Middle frontal gyrus (tissue), 1 donor: ENCODE measurements at regions not wholly inside any gene's neighbourhood (a gene's known extent, or its start where the extent isn't known, plus 50 kb on each side); places are given as distances from the start of the nearest gene placed in this dataset.
"Not testable (repeated sequence)": the region's sequence is repeated elsewhere in the genome, so short reads cannot be mapped to it uniquely, and the experiment has no call there.

Experiments used
- DNase-seq: peaks from one replicate; pipeline ENCODE4 v3.0.0-alpha.2; 2015; ENCODE audit warnings: low spot score; ENCODE audit errors: extremely low spot score

DNA sequence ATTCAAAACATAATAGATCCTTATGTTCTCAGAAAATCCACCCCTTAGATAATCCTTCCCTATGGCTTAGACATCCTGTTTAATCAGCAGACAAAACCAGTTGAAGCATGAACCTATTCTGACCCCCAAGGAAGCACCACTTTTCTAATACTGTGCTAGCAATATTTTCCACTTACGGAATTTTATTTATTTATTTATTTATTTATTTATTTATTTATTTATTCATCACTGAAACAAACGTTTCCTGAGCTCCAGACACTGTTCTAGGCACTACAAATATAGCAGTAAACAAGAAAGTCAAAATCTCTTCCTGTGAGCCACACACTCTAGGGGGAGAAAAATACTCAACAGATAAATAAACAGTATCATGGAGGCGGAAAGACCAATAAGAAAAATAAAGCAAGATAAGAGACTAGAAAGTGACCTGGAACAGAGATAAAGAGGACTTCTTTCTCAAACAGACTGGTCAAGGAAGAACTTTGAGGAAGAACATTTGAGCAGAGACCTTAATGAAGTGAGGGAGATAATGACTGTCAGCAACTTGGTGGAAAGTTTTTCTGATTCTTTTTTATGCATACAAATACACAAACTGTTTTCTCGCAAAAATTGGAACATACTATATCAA lies 145.5 kb upstream of the POGK start:
- no peak for DNase-seq

DNA sequence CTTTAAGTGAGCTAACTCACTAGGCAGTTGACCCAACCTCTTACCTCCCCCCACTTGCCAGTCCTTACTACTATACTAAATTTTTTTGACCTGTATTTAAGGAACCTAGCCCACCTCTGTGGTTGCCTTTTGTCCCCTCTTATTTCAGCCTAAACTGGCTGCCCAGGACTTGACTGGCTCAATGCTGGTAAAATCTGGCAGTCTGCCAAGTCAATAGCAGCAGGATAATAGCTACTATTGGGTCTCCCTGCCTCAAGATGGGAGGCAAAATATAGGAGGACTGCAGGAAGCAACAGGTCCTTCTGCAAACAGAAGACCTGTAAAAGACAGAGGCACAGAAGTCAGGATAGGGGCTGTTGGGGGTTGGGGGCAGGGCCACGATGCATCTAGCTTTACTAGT lies 144.2 kb upstream of the POGK start:
- DNase-seq = no peak

GRCh38 chr1:166695834-166696233 lies 143.4 kb upstream of the POGK start:
- not testable (repeated sequence) for DNase-seq

DNA sequence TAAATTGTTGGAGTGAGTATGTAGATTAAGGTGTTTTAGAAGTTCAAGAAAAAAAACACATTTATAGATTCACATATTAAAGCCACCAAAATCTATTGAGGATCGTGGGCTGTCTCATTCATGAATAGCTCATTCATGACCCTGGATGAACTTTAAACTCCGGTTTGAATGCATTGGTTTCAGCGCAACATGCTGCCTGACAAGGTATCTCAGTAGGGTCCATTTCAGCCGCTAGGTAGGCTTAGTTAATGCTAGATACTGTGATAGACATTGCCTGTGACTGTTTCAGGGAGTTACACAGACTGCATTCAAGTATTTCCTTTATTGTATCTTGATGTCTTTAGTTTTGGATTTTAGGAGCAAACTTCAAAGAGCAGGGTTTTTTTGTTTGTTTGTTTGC lies 140.5 kb upstream of the POGK start:
- no peak for DNase-seq

GRCh38 chr1:166699613-166700012 lies 139.7 kb upstream of the POGK start:
- DNase-seq = no peak

GRCh38 chr1:166700696-166701095 lies 138.6 kb upstream of the POGK start:
- DNase-seq = no peak

GRCh38 chr1:166701603-166702100 lies 137.6 kb upstream of the POGK start:
- no peak for DNase-seq

GRCh38 chr1:166703141-166703540 lies 136.1 kb upstream of the POGK start:
- DNase-seq = no peak

GRCh38 chr1:166703726-166704462 lies 135.4 kb upstream of the POGK start:
- no peak for DNase-seq

- DNase-seq = no peak
Measured at GRCh38 chr1:166705376-166706289, 133.6 kb upstream of the POGK start.

- no peak for DNase-seq
Measured at GRCh38 chr1:166716620-166717019, 122.7 kb upstream of the POGK start.

GRCh38 chr1:166721145-166721544 lies 118.1 kb upstream of the POGK start:
- no peak for DNase-seq

- no peak for DNase-seq
Measured at GRCh38 chr1:166730299-166730888, 108.9 kb upstream of the POGK start.

DNA sequence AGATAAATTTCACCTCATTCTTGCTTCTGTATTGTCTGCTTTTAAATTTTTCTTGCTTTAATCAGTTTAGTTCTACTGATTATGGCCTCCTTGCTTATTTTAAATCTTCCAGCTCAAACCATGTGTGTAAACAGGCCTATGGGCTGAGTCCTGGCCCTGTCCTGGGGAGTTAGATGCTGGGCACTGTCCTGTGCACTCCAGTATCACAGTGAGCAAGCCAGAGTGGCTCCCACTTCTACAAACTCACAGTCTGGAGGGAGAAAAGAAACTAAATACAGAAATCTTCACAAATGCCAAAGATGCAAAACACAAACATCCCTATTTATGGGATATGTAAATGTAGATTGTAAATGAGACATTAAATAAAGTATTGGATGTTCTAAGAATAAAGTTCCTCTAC lies 101.1 kb upstream of the POGK start:
- DNase-seq = no peak

DNA sequence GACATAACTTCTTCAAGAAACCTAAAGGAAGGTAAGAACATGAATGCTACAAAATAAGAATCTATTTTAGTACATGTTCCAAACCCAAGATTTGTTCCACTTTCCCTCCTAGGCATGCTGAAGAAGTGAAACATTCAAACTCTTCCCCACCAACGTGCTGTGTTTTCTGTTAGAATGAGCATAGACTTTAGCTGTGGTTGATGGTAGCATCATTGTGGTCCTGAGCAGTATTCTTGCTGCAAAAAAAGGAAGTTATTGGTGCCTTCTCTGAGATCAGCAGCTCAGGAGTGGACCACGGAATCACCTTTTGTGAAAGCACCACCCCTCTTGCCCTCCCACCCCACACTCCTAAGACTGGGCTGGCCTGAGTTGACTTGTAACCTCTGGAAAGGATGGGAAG lies 100.4 kb upstream of the POGK start:
- DNase-seq = no peak

DNA sequence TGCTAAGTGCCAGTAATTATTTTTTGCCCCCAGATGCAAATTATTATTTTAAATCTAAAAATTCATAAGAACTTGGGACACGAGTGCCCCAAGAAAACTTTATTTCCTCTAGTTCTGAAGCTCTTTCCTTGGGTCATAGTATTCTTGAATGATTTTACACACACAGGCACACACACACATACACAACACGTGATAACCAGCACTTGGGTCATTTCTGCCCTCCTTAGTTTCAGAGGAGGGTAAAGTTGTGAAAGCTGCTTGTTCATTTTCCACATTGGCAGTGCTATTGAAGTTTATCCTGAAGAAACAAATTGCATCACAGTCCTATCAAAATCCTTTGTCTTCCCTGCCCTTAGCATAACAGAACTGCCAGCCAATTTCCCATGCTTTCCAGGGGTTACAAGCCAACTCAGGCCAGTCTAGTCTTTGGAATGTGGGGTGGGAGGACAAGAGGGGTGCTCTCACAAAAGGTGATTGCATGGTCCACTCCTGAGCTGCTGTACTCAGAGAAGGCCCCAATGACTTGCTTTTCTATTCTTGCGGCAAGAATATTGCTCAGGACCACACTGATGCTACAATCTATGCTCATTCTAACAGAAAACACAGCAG lies 98.5 kb upstream of the POGK start:
- DNase-seq = no peak

DNA sequence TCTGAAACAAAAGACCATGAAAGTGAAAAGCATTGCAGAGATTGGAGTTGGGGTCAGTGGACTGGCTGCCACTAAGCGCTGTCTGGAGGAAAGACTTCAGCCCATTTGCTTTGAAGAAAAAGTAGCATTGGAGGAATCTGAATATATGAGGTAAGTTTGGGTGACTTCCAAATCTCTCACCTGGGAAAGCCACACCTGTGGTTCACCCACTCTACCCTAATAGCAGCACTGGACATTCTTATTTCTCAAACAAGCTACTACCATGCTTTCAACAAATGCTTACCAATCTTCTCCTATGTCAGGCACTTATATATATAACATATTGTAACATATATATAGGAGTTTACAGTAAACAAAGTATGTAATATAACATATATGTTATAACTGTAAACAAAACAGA lies 76.0 kb upstream of the POGK start:
- no peak for DNase-seq

DNA sequence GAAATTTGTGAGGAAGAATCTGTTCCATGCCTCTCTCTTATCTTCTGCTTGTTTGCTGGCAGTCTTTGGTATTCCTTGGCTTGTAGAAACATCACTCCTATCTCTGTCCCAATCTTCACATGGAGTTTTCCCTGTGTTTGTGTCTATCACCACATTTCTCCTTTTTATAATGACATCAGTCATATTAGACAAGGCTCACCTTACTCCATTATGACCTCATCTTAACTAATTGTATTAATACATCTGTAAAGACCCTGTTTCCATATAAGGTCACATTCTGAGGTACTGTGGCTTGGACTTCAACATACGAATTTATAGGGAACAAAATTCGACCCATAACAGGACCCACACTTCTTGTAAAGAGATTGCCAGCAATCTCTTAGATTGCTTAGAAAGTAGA lies 72.3 kb upstream of the POGK start:
- DNase-seq = no peak

DNA sequence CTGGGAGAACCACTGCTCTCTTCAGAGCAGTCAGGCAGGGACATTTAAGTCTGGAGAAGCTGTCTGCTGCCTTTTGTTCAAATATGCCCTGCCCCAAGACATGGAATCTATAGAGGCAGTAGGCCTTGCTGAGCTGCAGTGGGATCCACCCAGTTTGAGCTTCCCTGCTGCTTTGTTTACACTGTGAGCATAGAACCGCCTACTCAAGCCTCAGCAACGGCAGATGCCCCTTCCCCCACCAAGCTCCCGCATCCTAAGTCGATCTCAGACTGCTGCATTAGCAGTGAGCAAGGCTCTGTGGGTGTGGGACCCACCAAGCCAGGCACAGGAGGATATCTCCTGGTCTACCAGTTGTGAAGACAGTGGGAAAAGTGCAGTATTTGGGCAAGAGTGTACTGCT lies 54.6 kb upstream of the POGK start:
- DNase-seq = not testable (repeated sequence)

GRCh38 chr1:166785987-166786386 lies 53.3 kb upstream of the POGK start:
- no peak for DNase-seq

DNA sequence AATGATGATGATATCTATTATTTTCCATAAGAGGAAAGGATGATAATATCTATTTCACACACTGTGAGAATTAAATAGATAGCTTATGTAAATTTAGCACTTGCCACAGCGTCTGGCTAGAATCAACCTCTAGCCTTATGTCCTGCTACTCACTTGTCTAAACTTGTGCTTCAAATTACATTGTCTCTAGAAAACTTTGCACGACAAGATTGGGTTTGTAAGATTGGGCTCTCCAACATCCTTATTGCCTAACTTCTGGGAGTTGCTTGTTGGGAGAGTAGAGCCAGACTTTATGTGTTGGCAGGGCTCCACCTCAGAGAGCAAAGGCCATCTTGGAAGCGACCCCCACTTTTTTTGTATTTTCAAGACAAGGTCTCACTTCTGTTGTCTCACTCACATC lies 50.0 kb upstream of the POGK start:
- DNase-seq = no peak
